H9 (cell line): ENCODE measurements at regions not wholly inside any gene's neighbourhood (a gene's known extent, or its start where the extent isn't known, plus 50 kb on each side); places are given as distances from the start of the nearest gene placed in this dataset.

Experiments
- DNase-seq: peaks from one replicate; pipeline ENCODE4 v3.0.0-alpha.2; 2017
- H2AFZ ChIP-seq: one replicate; pipeline ENCODE4 v1.6.1; 2013; ENCODE audit warnings: mild to moderate bottlenecking, low read length, control low read depth, moderate library complexity
- H2AK5ac ChIP-seq: 2 replicates; pipeline ENCODE4 v1.6.1; 2013; ENCODE audit warnings: low read length, control low read depth, mixed read lengths; ENCODE audit not compliant: insufficient read length
- H2BK120ac ChIP-seq: one replicate; pipeline ENCODE4 v1.6.1; 2013; ENCODE audit warnings: low read depth, mild to moderate bottlenecking, low read length, control low read depth, inconsistent platforms; ENCODE audit not compliant: poor library complexity, severe bottlenecking
- H2BK12ac ChIP-seq: 2 replicates; pipeline ENCODE4 v1.6.1; 2013; ENCODE audit warnings: low read length, control low read depth, mixed read lengths, low read depth; ENCODE audit not compliant: insufficient read length
- H2BK15ac ChIP-seq: 2 replicates; pipeline ENCODE4 v1.6.1; 2013; ENCODE audit warnings: low read depth, low read length, control low read depth
- H2BK20ac ChIP-seq: one replicate; pipeline ENCODE4 v1.6.1; 2013; ENCODE audit warnings: low read depth, mild to moderate bottlenecking, low read length, control low read depth, inconsistent platforms; ENCODE audit not compliant: poor library complexity, severe bottlenecking
- H2BK5ac ChIP-seq: 2 replicates; pipeline ENCODE4 v1.6.1; 2013; ENCODE audit warnings: low read length, control low read depth, mixed read lengths; ENCODE audit not compliant: insufficient read length
- H3K14ac ChIP-seq: 2 replicates; pipeline ENCODE4 v1.6.1; 2013; ENCODE audit warnings: low read length, control low read depth; ENCODE audit not compliant: insufficient read depth
- H3K18ac ChIP-seq: 2 replicates; pipeline ENCODE4 v1.6.1; 2013; ENCODE audit warnings: low read depth, mild to moderate bottlenecking, mixed read lengths, low read length, control low read depth; ENCODE audit not compliant: insufficient read length
- H3K23ac ChIP-seq: 2 replicates; pipeline ENCODE4 v1.6.1; 2013; ENCODE audit warnings: low read length, control low read depth, mixed read lengths, low read depth; ENCODE audit not compliant: insufficient read length
- H3K23me2 ChIP-seq: 2 replicates; pipeline ENCODE4 v1.6.1; 2013; ENCODE audit warnings: low read depth, mild to moderate bottlenecking, mixed read lengths, low read length, control low read depth; ENCODE audit not compliant: insufficient read length, poor library complexity, severe bottlenecking
- H3K27ac ChIP-seq: 2 replicates; pipeline ENCODE4 v1.5.1; 2013; ENCODE audit warnings: low read length, control low read depth, mixed read lengths, low read depth; ENCODE audit not compliant: insufficient read length
- H3K27me3 ChIP-seq: 2 replicates; pipeline ENCODE4 v1.6.1; 2013; ENCODE audit warnings: low read length, control low read depth, inconsistent platforms; ENCODE audit not compliant: insufficient read depth
- H3K4ac ChIP-seq: 2 replicates; pipeline ENCODE4 v1.6.1; 2013; ENCODE audit warnings: low read depth, mild to moderate bottlenecking, control low read depth, inconsistent platforms, low read length, moderate library complexity
- H3K4me1 ChIP-seq: 2 replicates; pipeline ENCODE4 v1.6.1; 2013; ENCODE audit warnings: low read length, control low read depth, inconsistent platforms; ENCODE audit not compliant: insufficient read depth
- H3K4me2 ChIP-seq: 2 replicates; pipeline ENCODE4 v1.6.1; 2013; ENCODE audit warnings: low read length, control low read depth, mixed read lengths; ENCODE audit not compliant: insufficient read length, insufficient read depth
- H3K56ac ChIP-seq: 2 replicates; pipeline ENCODE4 v1.6.1; 2013; ENCODE audit warnings: low read depth, mild to moderate bottlenecking, mixed read lengths, low read length, control low read depth; ENCODE audit not compliant: insufficient read length
- H3K79me1 ChIP-seq: 2 replicates; pipeline ENCODE4 v1.6.1; 2013; ENCODE audit warnings: low read depth, mild to moderate bottlenecking, moderate library complexity, low read length, control low read depth, inconsistent platforms; ENCODE audit not compliant: insufficient read depth, poor library complexity, severe bottlenecking
- H3K79me2 ChIP-seq: 2 replicates; pipeline ENCODE4 v1.6.1; 2013; ENCODE audit warnings: low read length, control low read depth, inconsistent platforms; ENCODE audit not compliant: insufficient read depth
- H3K9ac ChIP-seq: 2 replicates; pipeline ENCODE4 v1.6.1; 2013; ENCODE audit warnings: low read length, control low read depth, mixed read lengths; ENCODE audit not compliant: insufficient read length; ENCODE audit errors: extremely low read depth
- H3K9me3 ChIP-seq: one replicate; pipeline ENCODE4 v1.6.1; 2013; ENCODE audit warnings: low read depth, low read length, inconsistent platforms; ENCODE audit not compliant: control insufficient read depth
- H3T11ph ChIP-seq: one replicate; pipeline ENCODE4 v1.6.1; 2013; ENCODE audit warnings: mild to moderate bottlenecking, low read length, control low read depth, inconsistent platforms
- H4K20me1 ChIP-seq: one replicate; pipeline ENCODE4 v1.6.1; 2013; ENCODE audit not compliant: control insufficient read depth, insufficient read length, insufficient read depth
- H4K5ac ChIP-seq: 2 replicates; pipeline ENCODE4 v1.6.1; 2013; ENCODE audit warnings: low read depth, mild to moderate bottlenecking, mixed read lengths, low read length, control low read depth; ENCODE audit not compliant: insufficient read length
- H4K8ac ChIP-seq: replicated peaks from 2 replicates; pipeline ENCODE4 v1.6.1; 2013; ENCODE audit warnings: low read length, control low read depth, mixed read lengths, low read depth; ENCODE audit not compliant: insufficient read length
- H4K91ac ChIP-seq: 2 replicates; pipeline ENCODE4 v1.6.1; 2013; ENCODE audit warnings: low read depth, mild to moderate bottlenecking, moderate library complexity, mixed read lengths, low read length, control low read depth; ENCODE audit not compliant: insufficient read length
- H3K27ac Mint-ChIP-seq, 3 experiments: 2 replicates in 2 of 3; 3 replicates in 1 of 3; pipeline ENCODE4 v1.8.0; 2020 to 2021; ENCODE audit warnings: mixed read lengths in 3 of 3, mild to moderate bottlenecking in 1 of 3, moderate library complexity in 1 of 3
- H3K27me3 Mint-ChIP-seq: 2 replicates; pipeline ENCODE4 v1.8.0; 2021; ENCODE audit warnings: low read depth, mild to moderate bottlenecking, moderate library complexity, mixed read lengths
- H3K36me3 Mint-ChIP-seq, 3 experiments: 2 replicates in 2 of 3; 3 replicates in 1 of 3; pipeline ENCODE4 v1.8.0; 2020 to 2021; ENCODE audit warnings: low read depth in 3 of 3, mixed read lengths in 3 of 3; ENCODE audit not compliant: insufficient read depth in 1 of 3
- H3K4me1 Mint-ChIP-seq, 2 experiments: 2 replicates each; pipeline ENCODE4 v1.8.0; 2020; ENCODE audit warnings: mixed read lengths in 2 of 2
- H3K4me3 Mint-ChIP-seq, 2 experiments: 2 replicates in 1 of 2; 3 replicates in 1 of 2; pipeline ENCODE4 v1.8.0; 2020 to 2021; ENCODE audit warnings: mild to moderate bottlenecking in 2 of 2, mixed read lengths in 2 of 2, moderate library complexity in 1 of 2
- H3K9me3 Mint-ChIP-seq, 2 experiments: 2 replicates in 1 of 2; 3 replicates in 1 of 2; pipeline ENCODE4 v1.8.0; 2020; ENCODE audit warnings: mild to moderate bottlenecking in 2 of 2, mixed read lengths in 2 of 2, moderate library complexity in 1 of 2
- CTCF ChIP-seq: fragments of 200-600 bp; sonication (generic); conservative IDR thresholded peaks from 3 replicates; pipeline ENCODE4 v1.8.0; 2021; ENCODE audit warnings: antibody characterized with exemption, mild to moderate bottlenecking
- WGBS: extraction: QIAGEN DNeasy Blood & Tissue Kit; methylation state at CpG from one replicate; pipeline ENCODE4 v1.1.7; 2013; ENCODE audit warnings: missing lambda C conversion rate, low lambda C conversion rate, mixed read lengths; ENCODE audit not compliant: insufficient read length; ENCODE audit errors: extremely low coverage; 5-methylcytosine and 5-hydroxymethylcytosine counted together

- Histone ChIP-seq H2AK5ac (no peak overlapping the region), H3T11ph (no peak overlapping the region), H3K79me1 (no peaks in the 10 kb centered on the region), H2AFZ (no peak overlapping the region), H2BK120ac (no peak overlapping the region), H4K8ac (no peak overlapping the region), H3K9me3 (no peaks in the 10 kb centered on the region), H2BK20ac (peak overlapping the region; percentile 14), H3K18ac (peak overlapping the region; percentile 11), H2BK5ac (no peak overlapping the region), H3K4ac (no peak overlapping the region), H3K4me1 (no peaks in the 10 kb centered on the region), H3K56ac (no peak overlapping the region), H3K23ac (no peak overlapping the region), H2BK12ac (no peak overlapping the region), H3K4me2 (no peak overlapping the region), H4K5ac (no peak overlapping the region), H2BK15ac (no peak overlapping the region), H3K9ac (no peak overlapping the region), H3K27me3 (peaks cover 4% of the 10 kb centered on the region; the same call in 1 of the 2 replicates), H4K20me1 (no peaks in the 10 kb centered on the region), H4K91ac (no peak overlapping the region), H3K23me2 (no peaks in the 10 kb centered on the region), H3K14ac (no peak overlapping the region), H3K27ac (no peak overlapping the region), H3K79me2 (no peaks in the 10 kb centered on the region)
- no CpG with 5 or more reads among the region's 9 CpGs for WGBS
- H3K9me3 Mint-ChIP-seq: peaks cover 62 to 74% of the 10 kb centered on the region in 2 experiments
- DNase-seq: no peak
- no peak overlapping the region for H3K4me3 Mint-ChIP-seq
- H3K27ac Mint-ChIP-seq: no peak overlapping the region
- H3K27me3 Mint-ChIP-seq: peaks cover 18% of the 10 kb centered on the region
- peaks cover 13 to 37% of the 10 kb centered on the region in 2 experiments for H3K4me1 Mint-ChIP-seq
- no peaks in the 10 kb centered on the region for H3K36me3 Mint-ChIP-seq
- TF ChIP-seq CTCF: no peak
Observed at GRCh38 chrX:40299641-40300046, 201.9 kb upstream of the BCOR start.
